ENCODE measurements at regions not wholly inside any gene's neighbourhood (a gene's known extent, or its start where the extent isn't known, plus 50 kb on each side); places are given as distances from the start of the nearest gene placed in this dataset.

- TF ChIP-seq CTCF (IDR thresholded peaks at IDR 0.05 in 2 of 3, conservative IDR thresholded peaks at IDR 0.05 in 1 of 3; ENCODE audit: borderline replicate concordance in 1 of 3, insufficient read depth in 1 of 3, low read depth in 2 of 3, low read length in 2 of 3) (no peak), EZH2 (IDR thresholded peaks at IDR 0.05) (no peak), REST (IDR thresholded peaks at IDR 0.05; ENCODE audit: low read depth) (no peak), EGR1 (IDR thresholded peaks at IDR 0.05; ENCODE audit: low read depth) (no peak), SIN3A (IDR thresholded peaks at IDR 0.05; ENCODE audit: low read depth) (no peak), EZH2phosphoT487 (IDR thresholded peaks at IDR 0.05; ENCODE audit: borderline replicate concordance) (no peak), POLR2A (IDR thresholded peaks at IDR 0.05; ENCODE audit: borderline replicate concordance, extremely low read depth, insufficient read depth, insufficient read length) (no peak), POLR2AphosphoS5 (IDR thresholded peaks at IDR 0.05; ENCODE audit: low read depth, low read length) (no peak), CEBPB (IDR thresholded peaks at IDR 0.05; ENCODE audit: low read depth) (no peak)
- TF ChIP-seq, protein P1, sequence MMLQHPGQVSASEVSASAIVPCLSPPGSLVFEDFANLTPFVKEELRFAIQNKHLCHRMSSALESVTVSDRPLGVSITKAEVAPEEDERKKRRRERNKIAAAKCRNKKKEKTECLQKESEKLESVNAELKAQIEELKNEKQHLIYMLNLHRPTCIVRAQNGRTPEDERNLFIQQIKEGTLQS (IDR thresholded peaks at IDR 0.05): no peak
- TF ChIP-seq, protein P2, sequence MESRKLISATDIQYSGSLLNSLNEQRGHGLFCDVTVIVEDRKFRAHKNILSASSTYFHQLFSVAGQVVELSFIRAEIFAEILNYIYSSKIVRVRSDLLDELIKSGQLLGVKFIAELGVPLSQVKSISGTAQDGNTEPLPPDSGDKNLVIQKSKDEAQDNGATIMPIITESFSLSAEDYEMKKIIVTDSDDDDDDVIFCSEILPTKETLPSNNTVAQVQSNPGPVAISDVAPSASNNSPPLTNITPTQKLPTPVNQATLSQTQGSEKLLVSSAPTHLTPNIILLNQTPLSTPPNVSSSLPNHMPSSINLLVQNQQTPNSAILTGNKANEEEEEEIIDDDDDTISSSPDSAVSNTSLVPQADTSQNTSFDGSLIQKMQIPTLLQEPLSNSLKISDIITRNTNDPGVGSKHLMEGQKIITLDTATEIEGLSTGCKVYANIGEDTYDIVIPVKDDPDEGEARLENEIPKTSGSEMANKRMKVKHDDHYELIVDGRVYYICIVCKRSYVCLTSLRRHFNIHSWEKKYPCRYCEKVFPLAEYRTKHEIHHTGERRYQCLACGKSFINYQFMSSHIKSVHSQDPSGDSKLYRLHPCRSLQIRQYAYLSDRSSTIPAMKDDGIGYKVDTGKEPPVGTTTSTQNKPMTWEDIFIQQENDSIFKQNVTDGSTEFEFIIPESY (IDR thresholded peaks at IDR 0.05; ENCODE audit: extremely low read depth, insufficient replicate concordance, low read length): no peak
Measured at GRCh38 chr22:48082284-48082683, 1319.8 kb downstream of the TBC1D22A start.
